Vagina (tissue), 2 donors: ENCODE measurements at regions not wholly inside any gene's neighbourhood (a gene's known extent, or its start where the extent isn't known, plus 50 kb on each side); places are given as distances from the start of the nearest gene placed in this dataset.

Source experiments
- DNase-seq, 2 donors: peaks; one replicate each; pipeline ENCODE4 v3.0.0-alpha.2; 2017; ENCODE audit errors: extremely low spot score in 2 of 2
- H3K27ac ChIP-seq: fragments of 200-600 bp; sonication (generic); one replicate; pipeline ENCODE4 v1.5.1; 2019
- H3K27me3 ChIP-seq: fragments of 200-600 bp; sonication (generic); one replicate; pipeline ENCODE4 v1.5.1; 2019
- H3K36me3 ChIP-seq, 2 donors: fragments of 200-600 bp; sonication (generic); one replicate each; pipeline ENCODE4 v1.5.1; 2017 to 2019
- H3K4me1 ChIP-seq: fragments of 200-600 bp; sonication (generic); one replicate; pipeline ENCODE4 v1.5.1; 2019
- H3K4me3 ChIP-seq, 2 donors: fragments of 200-600 bp; sonication (generic); 1 replicate in 1 of 2; 2 replicates in 1 of 2; pipeline ENCODE4 v1.5.1; 2016 to 2019
- H3K9me3 ChIP-seq: fragments of 200-600 bp; sonication (generic); one replicate; pipeline ENCODE4 v1.5.1; 2019
- CTCF ChIP-seq, 3 experiments: fragments of 450-650 bp in 2 of 3; fragments of 200-600 bp in 1 of 3; sonication (generic) in 1 of 3; IDR thresholded peaks; one replicate each; pipeline ENCODE4 v1.5.1; 2017 to 2019; ENCODE audit warnings: antibody characterized with exemption in 3 of 3, mild to moderate bottlenecking in 2 of 3, moderate library complexity in 2 of 3
- POLR2A ChIP-seq, 2 donors: fragments of 450-650 bp; IDR thresholded peaks; one replicate each; pipeline ENCODE4 v1.6.1; 2017; ENCODE audit warnings: antibody characterized with exemption in 2 of 2, mild to moderate bottlenecking in 2 of 2, moderate library complexity in 2 of 2
- POLR2AphosphoS5 ChIP-seq, 2 donors: sonication (generic); formaldehyde crosslinking; IDR thresholded peaks; one replicate each; pipeline ENCODE4 v1.9.0; 2017; ENCODE audit warnings: antibody characterized with exemption in 2 of 2, mild to moderate bottlenecking in 2 of 2, low read depth in 1 of 2; ENCODE audit not compliant: insufficient read depth in 1 of 2
- intact Hi-C: fragments of 100-400 bp; cut with DNase I; formaldehyde crosslinking; loops from one replicate; pipeline ENCODE4 v1.15.1; 2023

- no peak overlapping the region for H3K4me3 ChIP-seq
- intact Hi-C loops: no loop called here
- H3K9me3 ChIP-seq: peaks cover 4% of the 10 kb centered on the region
These were observed 188.3 kb upstream of the ZFP64 start for GRCh38 chr20:52379723-52380336.

GRCh38 chr20:52372169-52372568 is 180.6 kb upstream of the ZFP64 start:
- no peaks in the 10 kb centered on the region for H3K36me3 ChIP-seq
- DNase-seq: no peak
- no peaks in the 10 kb centered on the region for H3K4me1 ChIP-seq
- H3K9me3 ChIP-seq: no peaks in the 10 kb centered on the region
- H3K27ac ChIP-seq: no peak overlapping the region
- TF ChIP-seq CTCF (IDR thresholded peaks at IDR 0.05) (no peak), POLR2AphosphoS5 (IDR thresholded peaks at IDR 0.05; ENCODE audit: insufficient read depth in 1 of 2, low read depth in 1 of 2) (no peak), POLR2A (IDR thresholded peaks at IDR 0.05) (no peak)
- intact Hi-C loops: no loop called here
- no peaks in the 10 kb centered on the region for H3K27me3 ChIP-seq
- no peak overlapping the region for H3K4me3 ChIP-seq

More at GRCh38 chr20:52379723-52380336, 188.3 kb upstream of the ZFP64 start:
- no peaks in the 10 kb centered on the region for H3K27me3 ChIP-seq
- TF ChIP-seq POLR2A (IDR thresholded peaks at IDR 0.05): no peak
- peak; percentile 56 to 87 (median 60) for TF ChIP-seq CTCF (IDR thresholded peaks at IDR 0.05)
- no peak for TF ChIP-seq POLR2AphosphoS5 (IDR thresholded peaks at IDR 0.05; ENCODE audit: insufficient read depth in 1 of 2, low read depth in 1 of 2)
- no peak for DNase-seq
- H3K36me3 ChIP-seq: no peaks in the 10 kb centered on the region
- H3K4me1 ChIP-seq: no peaks in the 10 kb centered on the region
- no peak overlapping the region for H3K27ac ChIP-seq

DNA sequence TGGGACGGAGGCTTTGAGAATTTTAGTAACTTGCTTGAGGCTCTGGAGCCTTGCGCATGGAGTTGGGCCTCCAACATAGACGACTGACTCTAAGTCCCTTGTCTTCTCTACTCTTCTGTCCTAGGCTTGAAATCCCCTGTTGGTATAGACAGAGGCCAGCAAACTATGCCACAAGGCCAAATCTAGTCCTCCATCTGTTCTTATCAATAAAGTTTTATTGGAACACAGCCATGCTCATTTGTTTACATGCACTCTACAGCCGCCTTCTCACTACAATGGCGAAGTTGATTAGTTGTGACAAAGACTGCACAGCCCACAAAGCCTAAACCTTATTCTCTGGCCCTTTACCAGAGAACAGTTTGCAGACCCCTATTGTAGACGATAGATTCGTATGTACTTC is 174.1 kb upstream of the ZFP64 start:
- Histone ChIP-seq H3K27me3 (no peaks in the 10 kb centered on the region), H3K27ac (no peak overlapping the region), H3K4me3 (no peak overlapping the region), H3K4me1 (no peaks in the 10 kb centered on the region), H3K9me3 (no peaks in the 10 kb centered on the region), H3K36me3 (no peaks in the 10 kb centered on the region)
- intact Hi-C loops: no loop called here
- TF ChIP-seq POLR2A (IDR thresholded peaks at IDR 0.05) (no peak), CTCF (IDR thresholded peaks at IDR 0.05) (no peak), POLR2AphosphoS5 (IDR thresholded peaks at IDR 0.05; ENCODE audit: insufficient read depth in 1 of 2, low read depth in 1 of 2) (no peak)
- DNase-seq: no peak

GRCh38 chr20:52364405-52364804 is 172.8 kb upstream of the ZFP64 start:
- no peaks in the 10 kb centered on the region for H3K4me1 ChIP-seq
- H3K9me3 ChIP-seq: no peaks in the 10 kb centered on the region
- no peak for DNase-seq
- H3K36me3 ChIP-seq: no peaks in the 10 kb centered on the region
- H3K27me3 ChIP-seq: no peaks in the 10 kb centered on the region
- TF ChIP-seq POLR2A (IDR thresholded peaks at IDR 0.05) (no peak), CTCF (IDR thresholded peaks at IDR 0.05) (no peak), POLR2AphosphoS5 (IDR thresholded peaks at IDR 0.05; ENCODE audit: insufficient read depth in 1 of 2, low read depth in 1 of 2) (no peak)
- H3K4me3 ChIP-seq: no peak overlapping the region
- H3K27ac ChIP-seq: no peak overlapping the region
- intact Hi-C loops: no loop called here

- TF ChIP-seq CTCF (IDR thresholded peaks at IDR 0.05): no peak
- no peak for TF ChIP-seq POLR2A (IDR thresholded peaks at IDR 0.05)
- TF ChIP-seq POLR2AphosphoS5 (IDR thresholded peaks at IDR 0.05; ENCODE audit: insufficient read depth in 1 of 2, low read depth in 1 of 2): no peak
- intact Hi-C loops: no loop called here
- Histone ChIP-seq H3K27me3 (no peaks in the 10 kb centered on the region), H3K4me3 (no peak overlapping the region), H3K27ac (no peak overlapping the region), H3K36me3 (no peaks in the 10 kb centered on the region), H3K4me1 (no peaks in the 10 kb centered on the region), H3K9me3 (no peaks in the 10 kb centered on the region)
- no peak for DNase-seq
These were observed 170.1 kb upstream of the ZFP64 start for GRCh38 chr20:52361650-52362049.
